Adrenal gland (tissue), 9 donors: ENCODE measurements at regions not wholly inside any gene's neighbourhood (a gene's known extent, or its start where the extent isn't known, plus 50 kb on each side); places are given as distances from the start of the nearest gene placed in this dataset.
A peak's percentile ranks its signal among the peaks of the same experiment; 100 is the strongest.

Experiments used
- DNase-seq, 7 donors: peaks; one replicate each; pipeline ENCODE4 v3.0.0-alpha.2; 2019 to 2020
- H3K27ac ChIP-seq, 5 donors: fragments of 200-600 bp; sonication (generic) in 4 of 5; 1 replicate in 3 of 5; 2 replicates in 2 of 5; pipeline versions ENCODE4 v1.5.1 to v1.8.0; 2016 to 2020; ENCODE audit warnings: mild to moderate bottlenecking in 1 of 5
- H3K27me3 ChIP-seq: fragments of 200-600 bp; 2 replicates; pipeline ENCODE4 v1.8.0; 2021
- H3K36me3 ChIP-seq, 2 donors: fragments of 200-600 bp; replicated peaks in 1 of 2; 1 replicate in 1 of 2; 2 replicates in 1 of 2; pipeline versions ENCODE4 v1.5.1 to v1.8.0; 2018 to 2022
- H3K4me1 ChIP-seq, 2 donors: fragments of 200-600 bp; replicated peaks in 1 of 2; 1 replicate in 1 of 2; 2 replicates in 1 of 2; pipeline versions ENCODE4 v1.5.1 to v1.8.0; 2018 to 2021
- H3K4me3 ChIP-seq, 4 donors: fragments of 200-600 bp; sonication (generic) in 3 of 4; one replicate each; pipeline ENCODE4 v1.5.1; 2016 to 2018
- H3K9me3 ChIP-seq, 3 donors: fragments of 200-600 bp; sonication (generic) in 1 of 3; replicated peaks in 1 of 3; 1 replicate in 2 of 3; 2 replicates in 1 of 3; pipeline versions ENCODE4 v1.5.1 to v1.8.0; 2016 to 2021
- POLR2A ChIP-seq, 2 donors: fragments of 450-650 bp; IDR thresholded peaks; one replicate each; pipeline ENCODE4 v1.6.1; 2017; ENCODE audit warnings: antibody characterized with exemption in 2 of 2, mild to moderate bottlenecking in 2 of 2, moderate library complexity in 1 of 2
- WGBS, 4 donors: extraction: QIAGEN DNeasy Blood & Tissue Kit in 2 of 4; methylation state at CpG; one replicate each; pipeline versions ENCODE4 v1.1.5 to v1.1.7; 2013 to 2017; 5-methylcytosine and 5-hydroxymethylcytosine counted together
- intact Hi-C, 2 donors: fragments of 100-400 bp; cut with DNase I; formaldehyde crosslinking; loops; one replicate each; pipeline versions ENCODE4 v1.14.1 to v1.15.0; 2022 to 2023
- TF ChIP-seq, protein P1 (sequence below), 6 experiments: fragments of 450-650 bp in 4 of 6; fragments of 200-600 bp in 2 of 6; sonication (generic) in 1 of 6; IDR thresholded peaks; 1 replicate in 5 of 6; 2 replicates in 1 of 6; pipeline versions ENCODE4 v1.5.1 to v1.8.0; 2016 to 2021; ENCODE audit warnings: antibody characterized with exemption in 6 of 6, mild to moderate bottlenecking in 2 of 6, moderate library complexity in 1 of 6
- donor health status: healthy with polysubstance abuse.
- donor health status: Bipolar disorder and iron deficiency.
- donor health status: DM: yes; HTN: yes; CAD: no.
- donor health status: DM: no; HTN: no; CAD: no.
- donor health status: DM: no; HTN: no; CAD: no.

DNA sequence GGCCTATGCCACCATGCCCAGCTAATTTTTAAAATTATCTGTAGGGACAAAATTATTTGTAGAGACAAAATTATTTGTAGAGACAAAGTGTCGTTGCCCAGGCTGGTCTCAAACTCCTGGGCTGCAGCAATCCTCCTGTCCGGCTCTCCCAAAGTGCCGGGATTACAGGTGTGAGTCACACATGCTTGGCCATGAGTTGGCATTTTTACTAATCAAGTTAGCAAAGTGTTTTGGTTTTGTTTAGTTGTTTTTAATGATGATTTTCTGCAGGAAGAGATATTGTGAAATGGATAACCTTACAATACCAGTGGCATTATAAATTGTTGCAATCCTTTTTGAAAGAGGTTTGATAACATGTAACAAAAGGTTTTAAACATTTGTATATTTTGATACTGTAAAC lies 65.3 kb upstream of the MAGI3 start:
- Histone ChIP-seq H3K4me1 (no peaks in the 10 kb centered on the region), H3K27ac (no peak overlapping the region), H3K36me3 (no peaks in the 10 kb centered on the region), H3K4me3 (no peak overlapping the region), H3K27me3 (no peaks in the 10 kb centered on the region), H3K9me3 (no peaks in the 10 kb centered on the region)
- intact Hi-C loops = no loop called here
- TF ChIP-seq, protein P1, sequence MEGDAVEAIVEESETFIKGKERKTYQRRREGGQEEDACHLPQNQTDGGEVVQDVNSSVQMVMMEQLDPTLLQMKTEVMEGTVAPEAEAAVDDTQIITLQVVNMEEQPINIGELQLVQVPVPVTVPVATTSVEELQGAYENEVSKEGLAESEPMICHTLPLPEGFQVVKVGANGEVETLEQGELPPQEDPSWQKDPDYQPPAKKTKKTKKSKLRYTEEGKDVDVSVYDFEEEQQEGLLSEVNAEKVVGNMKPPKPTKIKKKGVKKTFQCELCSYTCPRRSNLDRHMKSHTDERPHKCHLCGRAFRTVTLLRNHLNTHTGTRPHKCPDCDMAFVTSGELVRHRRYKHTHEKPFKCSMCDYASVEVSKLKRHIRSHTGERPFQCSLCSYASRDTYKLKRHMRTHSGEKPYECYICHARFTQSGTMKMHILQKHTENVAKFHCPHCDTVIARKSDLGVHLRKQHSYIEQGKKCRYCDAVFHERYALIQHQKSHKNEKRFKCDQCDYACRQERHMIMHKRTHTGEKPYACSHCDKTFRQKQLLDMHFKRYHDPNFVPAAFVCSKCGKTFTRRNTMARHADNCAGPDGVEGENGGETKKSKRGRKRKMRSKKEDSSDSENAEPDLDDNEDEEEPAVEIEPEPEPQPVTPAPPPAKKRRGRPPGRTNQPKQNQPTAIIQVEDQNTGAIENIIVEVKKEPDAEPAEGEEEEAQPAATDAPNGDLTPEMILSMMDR (IDR thresholded peaks at IDR 0.05) = no peak
- TF ChIP-seq POLR2A (IDR thresholded peaks at IDR 0.05) = no peak
- peak in 2 of 7 donors; percentile 1 to 16 for DNase-seq
- 56 to 76% (median 60%) methylated on average over 3 of the region's 3 CpGs for WGBS, 4 donors

DNA sequence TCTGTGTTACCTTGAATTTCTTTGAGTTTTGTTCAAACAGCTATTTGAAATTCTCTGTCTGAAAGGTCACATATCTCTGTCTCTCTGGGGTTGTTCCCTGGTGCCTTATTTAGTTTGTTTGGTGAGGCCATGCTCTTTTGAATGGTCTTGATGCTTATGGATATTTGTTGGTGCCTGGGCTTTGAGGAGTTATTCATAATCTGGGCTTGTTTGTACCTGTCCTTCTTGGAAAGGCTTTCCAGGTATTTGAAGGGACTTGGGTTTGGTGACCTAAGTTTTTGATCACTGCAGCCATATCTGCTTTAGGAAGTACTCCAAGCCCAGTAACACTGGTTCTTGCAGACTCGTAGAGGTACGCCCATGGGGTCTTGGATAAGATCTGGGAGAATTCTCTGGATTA lies 63.3 kb upstream of the MAGI3 start:
- 92 to 100% (median 97%) methylated on average over 2 of the region's 2 CpGs for WGBS, 4 donors
- TF ChIP-seq, protein P1 (IDR thresholded peaks at IDR 0.05) = no peak
- no peak for TF ChIP-seq POLR2A (IDR thresholded peaks at IDR 0.05)
- intact Hi-C loops = no loop called here
- H3K27me3 ChIP-seq = no peaks in the 10 kb centered on the region
- H3K9me3 ChIP-seq = no peaks in the 10 kb centered on the region
- no peak overlapping the region for H3K4me3 ChIP-seq
- H3K36me3 ChIP-seq = no peaks in the 10 kb centered on the region
- DNase-seq = no peak
- H3K27ac ChIP-seq = no peak overlapping the region
- H3K4me1 ChIP-seq = no peaks in the 10 kb centered on the region

GRCh38 chr1:113333056-113333455 lies 57.3 kb upstream of the MAGI3 start:
- Histone ChIP-seq H3K27me3 (no peaks in the 10 kb centered on the region), H3K36me3 (no peaks in the 10 kb centered on the region), H3K9me3 (no peaks in the 10 kb centered on the region), H3K4me1 (no peaks in the 10 kb centered on the region), H3K4me3 (no peak overlapping the region), H3K27ac (no peak overlapping the region)
- TF ChIP-seq, protein P1 (IDR thresholded peaks at IDR 0.05) = no peak
- no peak for TF ChIP-seq POLR2A (IDR thresholded peaks at IDR 0.05)
- intact Hi-C loops = no loop called here
- 77 to 87% (median 81%) methylated on average over 2 of the region's 2 CpGs for WGBS, 4 donors
- DNase-seq = no peak

DNA sequence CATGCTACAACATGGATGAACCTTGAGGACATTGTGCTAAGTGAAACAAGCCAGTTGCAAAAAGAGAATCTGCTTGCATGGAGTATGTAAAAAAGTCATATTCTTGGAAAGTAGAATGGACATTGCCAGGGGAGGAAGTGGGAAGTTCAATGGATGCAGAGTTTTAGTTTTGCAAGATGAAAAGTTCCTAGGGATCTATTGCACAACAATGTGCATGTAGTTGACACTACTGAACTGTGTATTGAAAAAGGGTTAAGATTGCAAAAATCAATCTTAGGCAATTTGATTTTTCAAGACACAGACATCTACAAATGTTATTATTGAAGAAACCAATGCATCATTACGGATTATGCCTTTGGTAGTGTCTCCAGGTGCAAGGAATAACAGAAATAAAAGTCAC lies 50.3 kb upstream of the MAGI3 start:
- peaks cover 0 to 6% (median 0%) of the 10 kb centered on the region in 3 donors for H3K9me3 ChIP-seq
- DNase-seq = no peak
- intact Hi-C loops = no loop called here
- H3K4me1 ChIP-seq = no peaks in the 10 kb centered on the region
- H3K4me3 ChIP-seq = no peak overlapping the region
- 69 to 82% (median 78%) methylated on average over 1 of the region's 1 CpG for WGBS, 4 donors
- no peak overlapping the region for H3K27ac ChIP-seq
- TF ChIP-seq, protein P1 (IDR thresholded peaks at IDR 0.05) = no peak
- TF ChIP-seq POLR2A (IDR thresholded peaks at IDR 0.05) = no peak
- no peaks in the 10 kb centered on the region for H3K27me3 ChIP-seq
- H3K36me3 ChIP-seq = no peaks in the 10 kb centered on the region
